GM12873 (cell line): ENCODE measurements at regions not wholly inside any gene's neighbourhood (a gene's known extent, or its start where the extent isn't known, plus 50 kb on each side); places are given as distances from the start of the nearest gene placed in this dataset.

ENCODE experiments used
- CTCF ChIP-seq: IDR thresholded peaks from 2 replicates; pipeline ENCODE4 v1.5.1; 2012; ENCODE audit warnings: low read depth, mild to moderate bottlenecking, moderate library complexity, low read length, control low read depth; ENCODE audit not compliant: insufficient read depth; ENCODE audit errors: missing control alignments

- TF ChIP-seq CTCF, result no peak
Observed at GRCh38 chr14:88941414-88941813, 117.0 kb downstream of the TTC8 start.

GRCh38 chr14:88947646-88948598, 123.5 kb downstream of the TTC8 start:
- no peak for TF ChIP-seq CTCF

- TF ChIP-seq CTCF, result no peak
Observed at GRCh38 chr14:88950069-88950468, 125.6 kb downstream of the TTC8 start.

GRCh38 chr14:88951370-88951769, 126.9 kb downstream of the TTC8 start:
- TF ChIP-seq CTCF, result no peak

- TF ChIP-seq CTCF, result no peak
Observed at GRCh38 chr14:88952901-88953300, 128.4 kb downstream of the TTC8 start.

- no peak for TF ChIP-seq CTCF
Observed at GRCh38 chr14:88955455-88955854, 131.0 kb downstream of the TTC8 start.

- no peak for TF ChIP-seq CTCF
Observed at GRCh38 chr14:88960496-88960895, 136.0 kb downstream of the TTC8 start.
